OCI-LY7 (cell line): ENCODE measurements at regions not wholly inside any gene's neighbourhood (a gene's known extent, or its start where the extent isn't known, plus 50 kb on each side); places are given as distances from the start of the nearest gene placed in this dataset.

Experiments
- BruUV-seq: library from RNA; stranded (reverse); fragments of 400-500 nt; replicated peaks from 2 replicates; lab custom pipeline; 2021; lab: Mats Ljungman, UMichigan
- CTCF ChIA-PET: fragments of 300-600 bp; sonication (Branson Sonifier 250); formaldehyde crosslinking; loops from one replicate; lab custom pipeline; 2022; ENCODE audit warnings: antibody characterized with exemption; ENCODE audit not compliant: unreplicated experiment; lab: Charles Lee
- POLR2A ChIA-PET: fragments of 300-600 bp; sonication (Branson Sonifier 250); formaldehyde crosslinking; loops from one replicate; lab custom pipeline; 2022; ENCODE audit warnings: antibody characterized with exemption; lab: Charles Lee
- DNase-seq: peaks from one replicate; pipeline ENCODE4 v3.0.0-alpha.2; 2015; ENCODE audit warnings: low spot score
- H2AFZ ChIP-seq: fragments of 200-600 bp; sonication (generic), shearing (Covaris generic); 2 replicates; pipeline ENCODE4 v1.6.1; 2014; ENCODE audit warnings: mild to moderate bottlenecking, antibody characterized with exemption, low read length, moderate library complexity
- H3K27ac ChIP-seq: fragments of 200-600 bp; sonication (generic); 2 replicates; pipeline ENCODE4 v1.5.1; 2014; ENCODE audit warnings: mixed run types, low read depth, mild to moderate bottlenecking, moderate library complexity, low read length, inconsistent platforms; ENCODE audit not compliant: poor library complexity, severe bottlenecking
- H3K36me3 ChIP-seq: fragments of 200-600 bp; sonication (generic); 2 replicates; pipeline ENCODE4 v1.6.1; 2014; ENCODE audit warnings: mild to moderate bottlenecking, antibody characterized with exemption, low read length, moderate library complexity, mixed read lengths; ENCODE audit not compliant: insufficient read depth
- H3K4me1 ChIP-seq: fragments of 200-600 bp; sonication (generic); 2 replicates; pipeline ENCODE4 v1.5.1; 2014; ENCODE audit warnings: mild to moderate bottlenecking, low read length; ENCODE audit not compliant: insufficient read depth, poor library complexity, severe bottlenecking
- H3K4me2 ChIP-seq: fragments of 200-600 bp; sonication (generic); 2 replicates; pipeline ENCODE4 v1.6.1; 2014; ENCODE audit warnings: mild to moderate bottlenecking, low read length
- H3K4me3 ChIP-seq: fragments of 200-600 bp; sonication (generic); 2 replicates; pipeline ENCODE4 v1.5.1; 2014; ENCODE audit warnings: mild to moderate bottlenecking, low read depth, low read length; ENCODE audit not compliant: poor library complexity, severe bottlenecking
- H3K79me2 ChIP-seq: fragments of 200-600 bp; sonication (generic); 2 replicates; pipeline ENCODE4 v1.6.1; 2016; ENCODE audit warnings: low read depth, mild to moderate bottlenecking, low read length, moderate library complexity, mixed read lengths; ENCODE audit not compliant: insufficient read depth
- H3K9me2 ChIP-seq: fragments of 200-600 bp; sonication (generic); 2 replicates; pipeline ENCODE4 v1.6.1; 2016; ENCODE audit warnings: mild to moderate bottlenecking, low read length, mixed read lengths; ENCODE audit not compliant: insufficient read depth
- H3K9me3 ChIP-seq: fragments of 200-600 bp; sonication (generic); 2 replicates; pipeline ENCODE4 v1.6.1; 2014; ENCODE audit warnings: mild to moderate bottlenecking, mixed run types, low read length, mixed read lengths
- H4K20me1 ChIP-seq: fragments of 200-600 bp; sonication (generic); 2 replicates; pipeline ENCODE4 v1.6.1; 2014; ENCODE audit warnings: mild to moderate bottlenecking, antibody characterized with exemption, low read length, moderate library complexity, mixed read lengths; ENCODE audit not compliant: insufficient read depth
- EZH2phosphoT487 ChIP-seq: fragments of 200-600 bp; sonication (generic); IDR thresholded peaks from 2 replicates; pipeline ENCODE4 v1.6.1; 2018; ENCODE audit warnings: low read depth, borderline replicate concordance, mild to moderate bottlenecking, mixed run types, antibody characterized with exemption, low read length, moderate library complexity, mixed read lengths
- intact Hi-C: fragments of 100-400 bp; cut with micrococcal nuclease; formaldehyde crosslinking; loops from one replicate; pipeline ENCODE4 v1.10.0; 2022; ENCODE audit not compliant: unreplicated experiment
- TF ChIP-seq, protein P1 (sequence below): fragments of 200-600 bp; sonication (generic); conservative IDR thresholded peaks from 2 replicates; pipeline ENCODE4 v1.5.1; 2014; ENCODE audit warnings: mild to moderate bottlenecking, antibody characterized with exemption, low read length, moderate library complexity, mixed read lengths

DNA sequence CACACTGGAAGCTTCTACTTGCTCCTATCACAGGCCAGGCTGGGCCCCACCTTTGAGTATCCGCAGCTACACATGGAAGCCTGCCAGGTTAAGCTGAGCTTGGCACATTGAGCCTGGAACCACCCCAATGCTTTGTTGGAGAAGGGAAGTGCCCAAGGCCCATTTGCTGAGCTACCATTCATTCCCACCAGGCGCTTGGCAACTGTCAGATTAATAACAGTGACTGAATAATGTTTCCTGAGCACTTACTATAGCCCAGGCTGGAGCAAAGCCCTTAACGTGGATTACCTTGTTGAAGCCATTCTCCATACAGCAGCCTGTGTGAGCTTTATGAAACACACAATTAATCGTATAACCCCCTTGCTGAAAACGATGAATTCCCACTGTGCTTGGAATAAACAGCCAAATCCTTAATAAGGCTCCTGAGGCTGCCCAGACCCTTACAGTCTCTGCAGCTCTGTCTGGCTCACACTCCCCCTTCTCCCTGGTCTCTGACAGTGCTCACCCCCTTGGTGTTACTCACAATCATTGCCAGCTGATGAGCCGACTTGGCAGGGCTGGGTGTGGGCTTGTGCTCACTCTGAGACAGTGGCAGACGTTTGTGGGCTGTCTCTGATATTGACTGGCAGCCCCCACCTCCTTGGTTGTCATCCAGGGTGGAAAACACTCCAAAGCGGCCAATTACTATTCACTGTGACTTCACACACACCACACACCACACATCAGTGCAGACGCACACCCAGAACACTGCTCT, 357.1 kb downstream of the MAFB start:
- BruUV-seq = no TSS peak
- H3K9me2 ChIP-seq = no peaks in the 10 kb centered on the region
- CTCF ChIA-PET = no interaction called here
- intact Hi-C loops = no loop called here
- H2AFZ ChIP-seq = no peak overlapping the region
- no peaks in the 10 kb centered on the region for H3K9me3 ChIP-seq
- H3K27ac ChIP-seq = no peak overlapping the region
- no peaks in the 10 kb centered on the region for H3K36me3 ChIP-seq
- POLR2A ChIA-PET = no interaction called here
- H3K4me3 ChIP-seq = no peak overlapping the region
- H3K4me2 ChIP-seq = no peak overlapping the region
- DNase-seq = no peak
- H4K20me1 ChIP-seq = no peaks in the 10 kb centered on the region
- H3K79me2 ChIP-seq = no peaks in the 10 kb centered on the region
- no peaks in the 10 kb centered on the region for H3K4me1 ChIP-seq
- TF ChIP-seq, protein P1, sequence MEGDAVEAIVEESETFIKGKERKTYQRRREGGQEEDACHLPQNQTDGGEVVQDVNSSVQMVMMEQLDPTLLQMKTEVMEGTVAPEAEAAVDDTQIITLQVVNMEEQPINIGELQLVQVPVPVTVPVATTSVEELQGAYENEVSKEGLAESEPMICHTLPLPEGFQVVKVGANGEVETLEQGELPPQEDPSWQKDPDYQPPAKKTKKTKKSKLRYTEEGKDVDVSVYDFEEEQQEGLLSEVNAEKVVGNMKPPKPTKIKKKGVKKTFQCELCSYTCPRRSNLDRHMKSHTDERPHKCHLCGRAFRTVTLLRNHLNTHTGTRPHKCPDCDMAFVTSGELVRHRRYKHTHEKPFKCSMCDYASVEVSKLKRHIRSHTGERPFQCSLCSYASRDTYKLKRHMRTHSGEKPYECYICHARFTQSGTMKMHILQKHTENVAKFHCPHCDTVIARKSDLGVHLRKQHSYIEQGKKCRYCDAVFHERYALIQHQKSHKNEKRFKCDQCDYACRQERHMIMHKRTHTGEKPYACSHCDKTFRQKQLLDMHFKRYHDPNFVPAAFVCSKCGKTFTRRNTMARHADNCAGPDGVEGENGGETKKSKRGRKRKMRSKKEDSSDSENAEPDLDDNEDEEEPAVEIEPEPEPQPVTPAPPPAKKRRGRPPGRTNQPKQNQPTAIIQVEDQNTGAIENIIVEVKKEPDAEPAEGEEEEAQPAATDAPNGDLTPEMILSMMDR = no peak
- TF ChIP-seq EZH2phosphoT487 = no peak

DNA sequence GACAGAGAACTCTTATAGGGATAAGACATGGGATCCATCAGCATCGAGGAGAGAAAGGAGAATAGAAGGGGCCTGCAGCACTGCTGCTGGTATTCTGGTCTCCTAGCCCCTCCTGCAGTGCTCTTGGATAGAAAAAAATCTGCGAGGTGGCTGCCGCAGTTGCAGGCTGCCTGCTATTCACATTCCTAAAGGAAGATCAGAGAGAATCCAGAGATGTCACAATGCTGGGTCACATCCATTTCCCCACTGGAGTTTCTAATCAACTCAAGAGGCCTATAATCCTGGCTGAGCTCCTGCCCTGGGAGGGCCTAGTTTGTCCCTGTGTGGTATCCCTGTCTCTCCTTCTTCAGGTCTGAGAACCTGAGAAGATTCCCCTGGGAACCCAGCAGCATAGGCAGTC, 357.8 kb downstream of the MAFB start:
- ChIA-PET CTCF (no interaction called here), POLR2A (no interaction called here)
- Histone ChIP-seq H3K4me2 (no peak overlapping the region), H4K20me1 (no peaks in the 10 kb centered on the region), H2AFZ (no peak overlapping the region), H3K4me3 (no peak overlapping the region), H3K4me1 (no peaks in the 10 kb centered on the region), H3K9me3 (no peaks in the 10 kb centered on the region), H3K27ac (no peak overlapping the region), H3K9me2 (no peaks in the 10 kb centered on the region), H3K36me3 (no peaks in the 10 kb centered on the region), H3K79me2 (no peaks in the 10 kb centered on the region)
- BruUV-seq = no TSS peak
- DNase-seq = no peak
- TF ChIP-seq, protein P1 = no peak
- no peak for TF ChIP-seq EZH2phosphoT487
- intact Hi-C loops = no loop called here

DNA sequence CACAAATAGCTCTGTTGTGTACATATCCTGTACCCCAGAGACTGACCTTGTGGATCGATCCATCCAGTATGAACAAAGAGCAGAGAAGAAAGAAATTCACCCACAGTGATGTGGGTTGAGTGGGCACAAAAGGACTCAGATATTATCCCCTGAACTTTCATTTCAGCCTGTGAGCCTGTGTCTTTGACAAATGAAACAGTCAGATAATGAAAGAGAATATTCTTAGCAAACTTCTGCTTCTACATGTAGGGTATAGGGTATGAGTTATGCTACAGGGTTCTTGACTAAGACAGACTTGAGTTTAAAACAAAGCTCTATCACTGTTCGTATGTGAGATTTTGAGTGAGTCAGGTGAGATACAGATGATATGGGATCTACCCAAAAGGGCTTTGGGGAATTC, 359.7 kb downstream of the MAFB start:
- H2AFZ ChIP-seq = no peak overlapping the region
- H3K4me1 ChIP-seq = no peaks in the 10 kb centered on the region
- no peaks in the 10 kb centered on the region for H4K20me1 ChIP-seq
- no peaks in the 10 kb centered on the region for H3K9me3 ChIP-seq
- no peak overlapping the region for H3K4me3 ChIP-seq
- BruUV-seq = no TSS peak
- H3K79me2 ChIP-seq = no peaks in the 10 kb centered on the region
- TF ChIP-seq, protein P1 = no peak
- no peak for TF ChIP-seq EZH2phosphoT487
- no peaks in the 10 kb centered on the region for H3K9me2 ChIP-seq
- H3K36me3 ChIP-seq = no peaks in the 10 kb centered on the region
- ChIA-PET CTCF (no interaction called here), POLR2A (no interaction called here)
- no peak for DNase-seq
- intact Hi-C loops = no loop called here
- no peak overlapping the region for H3K4me2 ChIP-seq
- no peak overlapping the region for H3K27ac ChIP-seq
